ENCODE measurements at regions not wholly inside any gene's neighbourhood (a gene's known extent, or its start where the extent isn't known, plus 50 kb on each side); places are given as distances from the start of the nearest gene placed in this dataset.

DNA sequence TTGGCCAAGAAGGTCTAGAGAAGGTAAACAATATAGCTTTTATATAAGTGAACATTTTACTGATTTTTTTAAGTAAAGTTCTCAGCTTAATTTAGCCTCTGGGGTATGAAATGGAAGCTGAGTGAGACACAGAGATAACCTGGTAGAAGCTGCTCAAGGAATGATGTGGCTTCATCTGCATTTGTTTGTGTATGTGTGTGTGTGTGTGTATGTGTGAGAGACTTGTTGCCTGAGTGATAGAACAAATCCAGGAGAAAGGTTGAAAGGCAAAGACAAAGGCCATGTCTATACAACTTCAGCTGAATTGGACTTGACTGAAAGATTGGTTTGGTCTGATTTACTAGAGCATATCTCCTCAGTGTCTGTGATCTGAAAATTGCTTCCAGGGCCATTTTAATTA lies 63.6 kb downstream of the PCDH7 start:
- no peak for DNase-seq

DNA sequence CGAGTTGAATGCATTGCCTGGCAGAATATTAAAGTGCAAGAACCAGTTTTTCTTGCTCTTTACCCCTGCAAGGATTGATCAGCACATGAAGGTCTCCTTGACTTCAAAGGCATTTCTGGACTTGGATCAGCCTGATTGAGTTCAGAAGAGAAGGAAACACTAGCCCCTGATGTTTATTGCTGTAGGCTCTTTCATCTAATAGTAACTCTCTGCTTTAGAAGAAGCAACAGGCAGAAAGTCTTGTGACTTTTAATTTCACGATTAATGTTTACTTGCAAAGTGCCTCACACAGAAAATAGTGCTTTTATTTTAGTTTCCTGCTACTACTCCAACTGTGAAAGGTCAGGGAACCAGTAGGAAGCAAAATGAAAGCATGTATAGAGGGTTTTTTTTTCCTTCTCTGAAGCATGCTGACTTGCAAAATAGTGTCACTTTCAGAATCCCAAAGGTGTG lies 69.1 kb downstream of the PCDH7 start:
- DNase-seq: no peak

DNA sequence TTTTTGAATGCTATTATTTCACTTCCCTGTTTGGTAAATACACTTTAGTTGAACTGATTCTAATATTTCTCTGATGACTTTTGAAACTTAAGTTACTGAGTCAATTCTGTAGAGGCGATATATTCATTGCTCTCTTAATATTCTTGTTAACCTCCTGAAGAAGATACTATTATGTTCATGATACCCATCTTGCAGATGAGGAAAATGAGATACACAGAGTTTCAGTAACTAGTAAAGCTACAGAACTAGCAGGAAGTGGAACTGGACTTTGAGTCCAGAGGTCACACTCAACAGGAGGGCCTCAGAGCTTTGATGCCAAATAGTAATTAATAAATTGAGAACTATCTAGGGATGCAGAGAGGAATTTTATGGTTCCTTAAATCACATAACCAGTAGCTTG lies 70.0 kb downstream of the PCDH7 start:
- DNase-seq: no peak

DNA sequence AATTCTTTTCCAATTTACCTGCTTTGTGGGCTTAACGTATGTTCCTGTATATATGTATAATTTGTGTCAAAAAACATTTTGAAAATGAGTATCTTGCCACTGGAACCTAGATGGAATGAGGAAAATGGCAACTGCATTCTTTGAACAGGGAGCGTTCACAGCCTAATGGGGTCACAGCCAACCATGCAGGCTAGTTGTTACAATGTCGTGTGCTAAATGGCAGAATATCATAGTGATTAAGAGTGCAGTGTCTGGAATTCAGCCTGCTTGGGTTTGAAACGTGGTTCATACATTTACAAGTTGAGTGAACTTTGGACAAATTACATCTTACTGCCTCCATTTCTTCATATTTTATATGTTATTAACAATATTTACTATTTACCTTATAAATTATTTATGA lies 70.8 kb downstream of the PCDH7 start:
- no peak for DNase-seq

DNA sequence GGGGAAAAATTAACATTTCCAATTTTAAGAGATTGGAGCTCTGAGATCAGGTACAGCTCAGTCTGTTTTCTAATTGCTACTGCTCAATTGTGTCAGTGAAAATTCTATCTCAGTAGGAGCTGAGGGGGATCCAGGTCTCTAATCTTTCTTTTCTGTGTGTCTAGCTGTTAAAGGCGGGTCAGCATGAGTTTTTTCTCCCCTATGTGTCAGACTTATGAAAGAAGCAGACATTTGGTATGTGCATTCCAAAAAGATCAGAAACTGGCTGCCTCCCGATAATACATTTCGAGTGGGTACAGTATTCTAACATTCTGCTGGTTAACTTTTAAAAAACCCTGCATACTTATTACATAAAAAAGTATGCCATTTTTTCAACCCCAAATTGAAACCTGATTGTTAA lies 72.4 kb downstream of the PCDH7 start:
- DNase-seq: no peak

DNA sequence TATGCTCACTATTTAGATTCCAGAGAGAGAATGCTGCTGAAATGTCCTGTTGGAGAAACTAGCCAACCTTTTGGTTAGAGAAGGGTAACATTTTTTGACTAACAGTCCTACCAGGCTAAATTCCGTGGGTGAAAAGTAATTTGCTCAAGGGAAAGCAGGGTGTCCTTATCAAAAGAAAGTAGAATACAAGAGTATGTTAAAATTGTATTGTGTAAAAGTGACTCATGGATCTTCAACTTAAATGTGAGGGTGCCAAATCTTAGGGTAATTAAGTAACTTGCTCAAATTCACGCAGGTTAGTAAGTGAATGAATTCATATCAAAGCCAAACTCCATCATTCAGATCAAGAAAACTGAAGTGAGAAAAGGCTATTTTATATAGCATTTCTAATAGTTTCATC lies 81.7 kb downstream of the PCDH7 start:
- DNase-seq: no peak

DNA sequence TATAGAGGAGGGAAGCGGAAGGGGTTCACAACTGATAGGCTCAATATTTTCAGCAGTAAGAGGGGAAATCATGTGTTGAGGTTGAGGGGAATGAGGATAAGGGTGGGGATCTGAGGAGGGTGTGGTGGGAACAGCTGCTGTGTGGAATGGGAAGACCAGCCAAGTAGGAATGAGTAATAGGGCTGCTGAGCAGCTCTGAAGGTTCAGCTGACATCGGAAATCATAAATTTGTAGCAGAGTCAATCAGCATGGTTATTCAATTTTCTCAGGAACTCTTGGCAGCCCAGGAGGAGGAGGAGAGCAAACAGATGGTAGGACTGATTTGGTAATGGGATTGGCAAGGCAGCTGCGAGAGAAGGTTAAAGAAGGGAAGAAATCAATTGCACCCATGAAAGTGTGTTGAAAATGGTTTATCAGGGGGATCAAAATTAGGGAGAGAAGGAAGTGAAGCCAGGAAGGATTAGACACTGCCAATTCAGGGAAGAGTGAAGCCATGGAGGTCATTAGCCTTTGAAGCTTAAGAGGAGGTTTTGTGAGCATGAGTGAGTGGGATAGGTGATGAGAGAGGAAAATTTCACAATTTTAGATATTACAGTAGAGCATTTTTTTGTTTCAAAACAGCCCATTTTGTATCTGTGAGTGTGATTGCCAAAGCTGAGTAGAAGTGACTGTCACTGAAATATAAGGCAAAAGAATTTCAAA lies 82.6 kb downstream of the PCDH7 start:
- DNase-seq: no peak

DNA sequence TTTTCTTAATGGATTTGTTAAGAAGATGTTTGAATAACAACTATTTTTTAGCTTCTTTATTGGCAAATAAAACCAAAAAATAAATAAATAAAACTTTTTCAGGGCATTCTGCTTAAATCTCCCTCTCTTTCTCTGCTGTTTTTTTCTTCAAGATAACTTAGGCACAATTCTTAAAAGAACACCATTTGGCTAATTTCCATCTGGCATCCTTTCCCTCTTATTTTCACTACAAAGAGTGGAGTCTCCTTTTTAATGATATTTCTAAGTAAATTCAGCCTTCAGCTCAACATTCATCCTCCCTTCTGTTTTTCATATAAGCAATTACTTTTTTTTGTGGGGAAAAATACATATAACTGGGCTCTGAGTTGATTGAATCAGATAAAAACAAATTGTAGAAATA lies 88.1 kb downstream of the PCDH7 start:
- no peak for DNase-seq

DNA sequence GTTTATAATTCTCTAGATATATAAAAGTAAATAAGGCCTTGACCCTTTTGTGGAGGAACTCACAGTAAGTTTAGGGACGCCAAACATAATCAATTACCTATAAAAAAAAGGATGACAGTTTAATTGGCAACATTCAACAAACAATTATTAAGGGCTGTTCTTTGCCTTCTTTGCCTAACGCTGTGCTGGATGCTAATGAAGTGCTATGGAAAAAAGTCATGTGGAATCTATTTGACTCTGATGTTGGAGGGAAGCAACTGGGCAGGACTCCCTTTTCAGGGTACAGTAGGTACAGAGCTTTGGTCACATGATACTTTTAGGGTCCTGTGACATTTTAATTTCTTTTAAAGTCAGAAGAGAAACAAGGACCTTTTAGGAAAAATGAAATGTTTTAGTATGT lies 91.1 kb downstream of the PCDH7 start:
- no peak for DNase-seq

DNA sequence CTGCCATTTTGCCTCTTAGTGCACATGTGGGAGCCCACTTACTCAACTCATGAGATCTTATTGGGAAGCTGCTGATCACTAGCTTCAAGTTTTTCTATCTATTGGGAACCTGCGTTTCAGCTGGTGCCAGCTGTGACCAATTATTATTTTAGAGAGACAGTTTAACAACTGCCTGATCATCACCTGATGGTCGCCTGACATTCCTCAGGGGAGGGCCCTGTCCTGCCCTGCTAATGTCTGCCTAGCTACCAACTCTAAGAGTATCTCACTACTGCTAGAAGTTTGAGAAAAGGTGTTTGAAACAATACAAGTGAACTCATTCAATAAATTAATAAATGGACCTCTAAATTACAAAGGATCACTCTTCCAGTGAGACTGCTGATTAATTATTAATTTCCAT lies 95.5 kb downstream of the PCDH7 start:
- DNase-seq: no peak

DNA sequence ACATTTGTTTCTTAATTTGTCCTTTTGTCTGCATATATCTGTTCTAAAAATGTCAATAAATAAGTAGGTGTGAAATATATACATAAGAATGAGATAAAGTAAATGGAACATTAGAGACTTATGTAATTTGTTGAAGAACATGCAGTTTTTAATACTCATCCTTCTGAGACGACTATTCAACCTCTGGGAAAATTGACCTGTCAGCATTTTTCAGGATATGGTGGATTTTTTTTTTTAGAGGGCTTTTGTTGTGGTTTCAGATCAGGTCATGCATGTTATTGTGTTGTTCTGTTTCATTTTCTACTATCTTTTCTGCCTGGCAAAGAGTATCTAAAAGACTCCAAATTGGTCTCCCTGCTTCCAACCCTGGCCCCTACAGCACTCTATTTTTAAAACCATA lies 97.3 kb downstream of the PCDH7 start:
- no peak for DNase-seq

DNA sequence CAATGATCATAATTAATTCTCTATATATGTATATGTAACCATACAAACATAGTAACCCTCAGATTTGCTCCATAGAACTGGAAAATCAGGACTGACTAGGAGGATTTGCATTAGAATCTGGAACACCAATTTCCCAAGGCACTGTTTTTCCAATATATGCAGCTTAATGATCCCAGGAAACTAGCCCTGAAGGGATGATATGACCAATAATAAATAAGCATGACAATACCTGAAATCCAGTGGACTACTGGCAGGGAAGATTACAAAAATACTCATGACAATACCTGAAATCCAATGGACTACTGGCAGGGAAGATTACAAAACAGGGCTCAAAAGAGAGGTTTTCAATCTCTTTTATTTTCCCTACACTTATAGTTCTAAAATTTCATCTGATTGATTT lies 98.4 kb downstream of the PCDH7 start:
- DNase-seq: no peak

DNA sequence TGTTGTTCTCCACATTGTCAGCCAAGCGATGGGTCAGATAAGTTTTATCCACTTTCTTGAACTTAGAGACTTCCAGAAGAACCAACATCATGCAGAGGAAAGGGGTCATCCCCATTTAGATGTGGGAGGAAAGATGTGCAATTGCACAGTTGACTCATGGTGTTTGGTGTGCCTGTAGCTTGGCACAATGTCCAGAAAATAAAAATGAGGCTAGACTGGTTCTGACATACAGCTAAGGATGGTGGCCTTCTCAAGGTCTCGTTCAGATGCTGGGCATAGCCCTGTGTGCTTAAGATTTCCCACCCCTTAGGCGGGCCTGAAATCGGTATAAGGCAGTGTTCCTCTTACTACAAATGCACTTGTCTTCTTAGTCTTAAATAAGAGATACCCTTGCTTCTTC lies 101.1 kb downstream of the PCDH7 start:
- DNase-seq: no peak

DNA sequence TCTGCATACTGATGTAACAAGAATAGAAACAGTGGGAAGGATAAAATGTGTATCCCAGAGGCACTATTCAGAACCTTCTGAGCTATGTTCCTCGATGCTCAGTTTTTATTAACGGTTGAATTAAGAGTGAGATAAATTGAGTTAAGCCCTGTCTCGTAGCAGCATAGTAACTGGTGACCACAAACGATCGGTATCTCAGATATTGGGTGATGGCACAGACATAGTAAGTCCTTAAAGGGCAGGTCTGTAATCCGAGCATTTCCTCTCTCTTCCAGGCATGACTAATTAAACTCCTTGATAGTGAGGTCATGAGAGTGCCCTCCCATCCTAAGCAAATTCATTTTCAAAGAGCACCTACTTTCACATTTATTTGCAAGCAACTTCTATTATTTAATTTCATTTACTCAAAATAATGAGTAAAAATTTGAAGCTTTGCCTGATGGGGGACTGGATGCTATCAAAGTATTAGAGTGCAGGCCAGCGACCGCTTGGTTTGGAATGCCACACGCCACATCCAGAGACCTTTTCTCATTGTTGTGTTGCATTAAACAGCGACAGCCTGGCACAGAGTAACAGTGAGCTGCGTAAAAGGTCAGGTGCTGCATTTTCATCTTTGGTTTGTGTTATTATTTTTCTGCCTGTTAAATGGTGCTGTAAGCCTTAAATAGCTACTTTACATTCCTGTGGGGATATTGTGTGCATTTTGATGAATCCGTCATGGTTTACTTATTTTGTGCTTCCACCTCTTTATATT lies 101.9 kb downstream of the PCDH7 start:
- no peak for DNase-seq

DNA sequence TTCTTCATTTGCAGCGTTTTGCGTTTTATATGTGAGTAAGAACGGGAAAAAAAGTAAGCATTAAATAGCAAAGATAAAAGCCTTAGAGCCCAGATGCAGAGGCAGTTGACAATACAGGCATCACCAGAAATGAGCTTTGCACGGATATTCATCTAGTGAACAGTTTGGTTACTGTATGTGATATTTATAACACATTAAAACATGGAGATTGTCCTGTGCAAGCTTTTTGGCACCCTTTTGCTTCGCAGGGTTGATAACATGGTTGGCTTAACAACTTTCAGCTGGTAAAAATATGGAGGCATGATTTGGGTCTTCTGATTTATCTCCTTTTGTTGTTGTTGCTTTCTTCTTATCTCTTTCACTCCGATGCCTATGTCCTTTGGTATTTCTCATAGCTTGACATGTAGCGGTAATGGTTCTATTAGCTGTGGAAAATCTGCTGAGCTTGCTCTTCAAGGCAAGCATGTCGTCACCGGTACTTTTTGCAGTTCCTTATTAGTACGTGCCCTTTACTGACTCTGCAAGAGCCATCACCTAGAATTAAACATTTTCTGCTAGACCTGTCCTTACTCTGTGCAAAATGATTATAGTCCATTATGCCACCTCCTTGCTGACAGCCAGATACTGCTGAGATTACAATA lies 102.9 kb downstream of the PCDH7 start:
- DNase-seq: no peak

DNA sequence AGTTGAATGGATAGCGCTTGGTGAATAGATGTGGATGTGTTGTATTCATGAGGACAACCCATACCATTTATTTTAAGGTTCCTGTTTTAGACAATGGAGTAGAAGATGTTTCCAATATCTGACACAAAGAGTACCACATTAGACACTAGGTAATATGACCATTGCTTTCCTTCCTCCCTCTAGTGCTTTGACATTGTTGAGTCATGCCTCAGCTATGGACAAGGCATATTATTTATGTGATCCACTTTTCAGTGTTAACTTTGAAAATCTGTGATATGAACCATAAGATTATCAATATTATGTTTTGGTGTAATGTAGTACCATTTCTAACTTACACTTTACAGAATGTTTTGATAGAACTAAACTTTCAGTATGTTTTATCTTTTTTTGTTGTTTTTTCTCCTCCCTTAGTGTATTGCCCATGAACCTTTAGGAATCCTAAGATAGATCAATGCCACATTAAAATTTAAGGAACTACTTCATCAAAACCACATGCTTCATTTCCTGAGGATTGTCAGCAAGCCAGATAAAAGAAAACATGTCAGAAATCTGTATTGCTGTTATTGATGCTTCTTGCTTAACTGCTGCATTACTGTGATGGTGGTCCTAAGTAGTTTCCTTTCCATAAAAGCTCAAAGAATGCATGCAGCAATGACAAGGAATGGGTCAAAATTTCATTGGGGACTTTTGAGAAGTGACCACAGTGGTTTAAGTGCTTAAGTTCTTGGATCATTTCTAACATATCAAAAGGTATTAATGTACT lies 105.0 kb downstream of the PCDH7 start:
- DNase-seq: no peak

DNA sequence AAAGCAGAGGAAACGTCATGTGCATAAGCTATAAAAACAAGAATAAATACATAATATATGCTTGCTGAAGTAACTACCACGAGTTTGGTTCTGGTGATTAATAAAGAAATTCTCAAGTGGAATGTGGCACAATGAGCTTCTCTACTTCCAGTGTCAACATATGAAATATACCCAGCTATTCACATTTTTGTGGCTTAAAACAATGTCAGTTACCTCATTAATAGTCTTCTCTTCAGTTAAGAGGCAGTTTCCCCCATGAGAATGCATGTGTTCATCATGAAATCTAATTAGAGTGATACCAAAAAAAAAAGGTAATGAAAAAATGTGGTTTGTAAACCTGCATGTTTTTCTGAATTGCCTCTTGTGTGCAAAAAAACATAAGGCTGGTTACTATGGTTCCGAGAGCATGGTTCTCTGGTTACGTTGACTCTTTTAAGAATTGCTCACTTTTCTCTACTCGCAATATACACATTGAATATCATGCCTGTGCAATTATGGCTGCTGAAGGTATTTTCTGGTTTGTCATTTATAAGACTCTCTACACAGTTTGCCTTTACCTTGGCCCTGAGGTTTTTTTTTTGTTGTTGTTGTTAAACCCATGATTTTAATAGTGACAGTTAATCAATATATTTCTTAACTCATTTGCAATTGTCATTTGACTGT lies 108.2 kb downstream of the PCDH7 start:
- DNase-seq: no peak

DNA sequence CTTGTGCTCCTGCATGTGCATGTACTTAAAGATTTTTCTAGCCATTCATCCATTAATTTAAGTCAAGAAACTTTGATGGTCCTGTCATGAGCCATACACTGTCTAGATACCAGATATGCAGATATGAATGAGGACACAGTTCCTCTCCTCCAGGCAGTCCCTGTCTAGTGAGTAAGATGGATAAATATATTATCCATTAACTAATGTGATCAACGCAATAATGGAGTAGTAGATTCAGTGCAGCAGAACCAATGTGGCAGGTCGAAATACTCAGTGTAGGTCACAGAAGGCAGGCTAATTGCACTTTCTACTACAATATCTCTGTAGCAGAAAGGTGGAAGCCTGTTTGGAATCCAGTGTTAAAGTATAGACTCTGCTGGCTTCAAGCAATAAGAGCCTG lies 112.5 kb downstream of the PCDH7 start:
- no peak for DNase-seq

DNA sequence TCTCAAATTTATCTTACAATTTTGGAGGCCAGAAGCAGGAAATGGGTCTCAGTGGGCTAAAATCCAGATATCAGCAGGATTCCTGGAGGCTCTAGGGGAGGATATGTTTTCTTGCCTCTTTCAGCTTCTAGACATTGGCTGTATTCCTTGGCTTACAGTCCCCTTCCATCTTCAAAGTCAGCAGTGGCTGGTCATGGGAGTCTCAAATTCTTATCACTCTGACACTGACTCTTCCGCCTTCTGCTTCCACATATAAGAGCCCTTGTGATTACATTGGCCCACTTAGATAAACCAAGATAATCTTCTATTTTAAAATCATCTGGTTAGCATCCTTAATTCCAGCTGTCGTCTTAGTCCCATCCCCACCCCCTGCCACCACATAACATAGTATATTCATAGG lies 113.0 kb downstream of the PCDH7 start:
- DNase-seq: no peak

DNA sequence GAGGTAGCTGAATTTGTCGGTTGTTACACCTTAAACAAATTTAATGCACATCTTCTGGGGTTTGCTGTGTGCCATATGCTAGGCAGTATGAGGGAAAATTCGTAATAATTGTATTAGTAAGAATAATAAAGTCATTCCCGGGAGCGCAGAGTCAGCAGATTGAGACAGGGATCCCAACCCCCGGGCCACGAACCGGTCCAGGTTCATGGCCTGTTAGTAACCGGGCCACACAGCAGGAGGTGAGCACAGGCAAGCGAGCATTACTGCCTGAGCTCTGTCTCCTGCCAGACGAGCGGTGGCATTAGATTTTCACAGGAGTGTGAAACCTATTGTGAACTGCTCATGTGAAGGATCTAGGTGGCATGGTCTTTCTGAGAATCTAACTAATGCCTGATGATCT lies 114.9 kb downstream of the PCDH7 start:
- no peak for DNase-seq

DNA sequence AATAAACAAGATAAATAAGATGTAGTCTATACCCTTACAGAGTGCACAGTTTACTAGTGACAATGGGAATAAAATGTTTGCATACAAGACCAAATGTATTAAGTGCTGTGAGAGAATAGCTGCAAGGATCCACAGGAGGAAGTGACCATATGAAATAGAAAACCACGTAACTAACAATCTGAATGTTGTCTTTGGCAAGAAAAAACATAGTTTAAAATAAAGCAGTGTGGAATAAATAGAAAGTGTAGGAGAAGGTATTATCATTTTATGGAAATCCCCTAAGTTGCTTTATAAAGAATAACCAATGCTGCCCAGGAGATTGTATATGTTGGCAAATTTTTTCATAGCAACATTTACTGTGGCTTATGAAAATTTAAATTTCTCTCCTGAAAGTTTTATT lies 116.1 kb downstream of the PCDH7 start:
- no peak for DNase-seq

DNA sequence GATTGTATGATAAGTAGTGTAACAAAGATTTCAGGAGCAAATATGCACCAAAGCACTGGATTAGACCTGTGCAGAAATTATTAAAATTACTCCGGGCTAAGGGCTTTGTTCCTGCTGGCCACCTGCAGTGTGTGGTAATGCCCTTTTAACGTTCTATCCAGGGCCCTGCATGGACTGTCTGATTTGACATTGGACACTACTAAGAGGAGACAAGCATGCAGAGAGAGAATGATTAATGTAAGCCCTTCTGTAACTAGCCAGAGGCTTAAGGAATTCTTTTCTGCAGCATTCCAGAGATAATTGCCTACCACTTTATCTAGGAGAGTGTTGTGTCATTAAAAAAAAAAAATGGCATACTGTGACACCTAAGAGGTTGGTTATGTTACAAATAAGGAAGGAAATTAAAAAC lies 117.0 kb downstream of the PCDH7 start:
- no peak for DNase-seq

DNA sequence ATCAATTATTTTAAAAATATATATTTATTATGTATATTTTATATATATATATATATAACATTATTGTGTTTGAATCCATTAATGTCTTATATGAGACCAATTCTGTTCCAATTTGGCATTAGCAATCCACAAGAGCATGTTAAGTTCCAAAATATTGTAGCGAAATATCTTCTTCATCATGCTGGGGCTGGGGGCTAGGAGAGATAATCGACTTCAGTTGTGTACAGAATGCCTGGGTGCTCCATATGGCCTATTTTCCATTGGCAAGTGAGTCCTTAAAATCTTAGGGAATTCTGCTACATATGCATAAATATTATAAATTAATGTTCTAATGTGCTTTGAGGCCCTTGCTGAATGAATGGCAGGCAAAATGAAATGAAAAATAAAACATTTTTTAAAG lies 117.7 kb downstream of the PCDH7 start:
- no peak for DNase-seq

Data from NCI-H1048 (cell line).